ENCODE measurements at regions not wholly inside any gene's neighbourhood (a gene's known extent, or its start where the extent isn't known, plus 50 kb on each side); places are given as distances from the start of the nearest gene placed in this dataset.

DNA sequence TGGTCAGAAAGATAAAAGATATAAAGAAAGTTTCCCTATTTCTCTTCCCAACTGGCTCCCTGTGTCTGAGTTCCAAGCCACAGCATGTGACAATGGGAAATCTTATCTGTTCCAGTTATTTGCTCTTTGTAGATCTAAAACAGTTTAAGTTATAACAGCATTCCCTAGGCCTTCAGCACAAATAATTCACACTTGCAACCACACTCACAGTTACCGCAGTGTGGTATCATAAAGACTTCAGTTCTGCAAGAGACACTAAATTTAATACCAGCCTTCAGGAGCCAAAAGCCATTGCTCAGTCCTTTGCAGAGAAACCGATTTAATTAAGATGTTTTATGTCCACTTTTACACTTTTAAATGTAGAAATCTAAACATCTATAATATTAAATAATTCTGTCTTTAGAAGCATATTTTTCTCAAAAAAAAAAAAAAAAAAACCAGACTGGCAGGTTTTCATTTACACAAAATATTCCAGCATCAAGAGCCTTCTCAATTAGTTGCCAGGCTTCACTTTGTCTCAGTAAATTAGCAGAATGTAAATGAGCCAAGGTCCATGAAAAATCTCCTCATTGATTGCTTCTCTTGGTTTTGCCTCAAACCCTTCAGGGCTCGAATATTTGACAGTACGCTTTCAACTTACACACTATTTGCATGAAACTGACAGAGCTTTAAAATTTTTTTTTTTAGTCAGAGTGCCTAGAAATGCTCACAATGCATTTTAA, 300.0 kb upstream of the DDI1 start:
- TF ChIP-seq POLR2AphosphoS5 (IDR thresholded peaks at IDR 0.05), result no peak
- TF ChIP-seq, protein P1, sequence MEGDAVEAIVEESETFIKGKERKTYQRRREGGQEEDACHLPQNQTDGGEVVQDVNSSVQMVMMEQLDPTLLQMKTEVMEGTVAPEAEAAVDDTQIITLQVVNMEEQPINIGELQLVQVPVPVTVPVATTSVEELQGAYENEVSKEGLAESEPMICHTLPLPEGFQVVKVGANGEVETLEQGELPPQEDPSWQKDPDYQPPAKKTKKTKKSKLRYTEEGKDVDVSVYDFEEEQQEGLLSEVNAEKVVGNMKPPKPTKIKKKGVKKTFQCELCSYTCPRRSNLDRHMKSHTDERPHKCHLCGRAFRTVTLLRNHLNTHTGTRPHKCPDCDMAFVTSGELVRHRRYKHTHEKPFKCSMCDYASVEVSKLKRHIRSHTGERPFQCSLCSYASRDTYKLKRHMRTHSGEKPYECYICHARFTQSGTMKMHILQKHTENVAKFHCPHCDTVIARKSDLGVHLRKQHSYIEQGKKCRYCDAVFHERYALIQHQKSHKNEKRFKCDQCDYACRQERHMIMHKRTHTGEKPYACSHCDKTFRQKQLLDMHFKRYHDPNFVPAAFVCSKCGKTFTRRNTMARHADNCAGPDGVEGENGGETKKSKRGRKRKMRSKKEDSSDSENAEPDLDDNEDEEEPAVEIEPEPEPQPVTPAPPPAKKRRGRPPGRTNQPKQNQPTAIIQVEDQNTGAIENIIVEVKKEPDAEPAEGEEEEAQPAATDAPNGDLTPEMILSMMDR (IDR thresholded peaks at IDR 0.05), result no peak
- TF ChIP-seq POLR2A (IDR thresholded peaks at IDR 0.05), result no peak

All from stomach (tissue), 4 donors.